Pancreas (tissue), 10 donors: ENCODE measurements at regions not wholly inside any gene's neighbourhood (a gene's known extent, or its start where the extent isn't known, plus 50 kb on each side); places are given as distances from the start of the nearest gene placed in this dataset.
A peak's percentile ranks its signal among the peaks of the same experiment; 100 is the strongest.

Experiments used
- ATAC-seq, 4 donors: fragments of 200-7000 bp; cut with Tn5 transposase; one replicate each; pipeline versions ENCODE4 v1.8.0 to v1.9.1; 2020; ENCODE audit warnings: mild to moderate bottlenecking in 4 of 4, moderate library complexity in 4 of 4
- DNase-seq, 6 donors: peaks; one replicate each; pipeline ENCODE4 v3.0.0-alpha.2; 2020
- FAIRE-seq: peaks from 2 replicates; lab custom pipeline; 2012; peaks lifted over from hg19 to GRCh38; lab: Jason Lieb, UNC
- H3K27ac ChIP-seq, 4 donors: fragments of 200-600 bp; sonication (generic); 1 replicate in 3 of 4; 2 replicates in 1 of 4; pipeline versions ENCODE4 v1.5.0 to v1.8.0; 2020
- H3K27me3 ChIP-seq, 4 donors: fragments of 200-600 bp; one replicate each; pipeline ENCODE4 v1.8.0; 2021
- H3K36me3 ChIP-seq, 3 donors: fragments of 200-600 bp; sonication (generic) in 1 of 3; one replicate each; pipeline versions ENCODE4 v1.5.0 to v1.8.0; 2020 to 2021
- H3K4me1 ChIP-seq, 3 donors: fragments of 200-600 bp; one replicate each; pipeline ENCODE4 v1.8.0; 2021
- H3K4me3 ChIP-seq, 4 donors: fragments of 200-600 bp; sonication (generic) in 2 of 4; one replicate each; pipeline versions ENCODE4 v1.5.0 to v1.8.0; 2020 to 2021
- H3K9me3 ChIP-seq, 4 donors: fragments of 200-600 bp; one replicate each; pipeline ENCODE4 v1.8.0; 2021
- WGBS, 2 donors: extraction: QIAGEN DNeasy Blood & Tissue Kit; methylation state at CpG; one replicate each; pipeline ENCODE4 v1.1.7; 2013; 5-methylcytosine and 5-hydroxymethylcytosine counted together
- intact Hi-C, 3 donors: fragments of 100-400 bp; cut with DNase I; formaldehyde crosslinking; loops; one replicate each; pipeline versions ENCODE4 v1.11.1 to v1.14.2; 2022
- TF ChIP-seq, protein P1 (sequence below), 4 donors: fragments of 200-600 bp; sonication (generic) in 3 of 4; IDR thresholded peaks; one replicate each; pipeline versions ENCODE4 v1.5.0 to v1.8.0; 2021; ENCODE audit warnings: antibody characterized with exemption in 4 of 4
- donor health status: healthy with polysubstance abuse.
- donor health status: DM: no; HTN: no; CAD: no; lungs with moderate emphysema.
- donor health status: DM: no; HTN: no; CAD: no.
- donor health status: control.
- donor health status: control.
- donor health status: Bipolar disorder and iron deficiency.
- donor health status: DM: yes; HTN: yes; CAD: no.
- donor health status: DM: no; HTN: no; CAD: no.
- donor health status: DM: no; HTN: no; CAD: no.
- donor health status: DM: yes; HTN: yes; CAD: no.

DNA sequence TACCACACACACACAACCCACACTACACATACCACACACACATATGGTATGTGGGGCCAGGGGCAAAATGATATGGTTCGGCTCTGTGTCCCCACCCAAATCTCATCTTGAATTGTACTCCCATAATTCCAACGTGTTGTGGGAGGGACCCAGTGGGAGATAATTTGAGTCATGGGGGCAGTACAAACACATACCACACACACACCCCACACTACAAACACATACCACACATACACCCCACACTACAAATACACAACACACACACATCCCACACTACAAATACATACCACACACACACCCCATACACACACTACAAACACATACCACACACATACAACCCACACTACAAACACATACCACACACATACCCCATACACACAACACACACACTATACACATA is 117.8 kb downstream of the TTC32 start:
- intact Hi-C loops = no loop called here
- no peak overlapping the region for H3K4me3 ChIP-seq
- no peak for ATAC-seq
- TF ChIP-seq, protein P1, sequence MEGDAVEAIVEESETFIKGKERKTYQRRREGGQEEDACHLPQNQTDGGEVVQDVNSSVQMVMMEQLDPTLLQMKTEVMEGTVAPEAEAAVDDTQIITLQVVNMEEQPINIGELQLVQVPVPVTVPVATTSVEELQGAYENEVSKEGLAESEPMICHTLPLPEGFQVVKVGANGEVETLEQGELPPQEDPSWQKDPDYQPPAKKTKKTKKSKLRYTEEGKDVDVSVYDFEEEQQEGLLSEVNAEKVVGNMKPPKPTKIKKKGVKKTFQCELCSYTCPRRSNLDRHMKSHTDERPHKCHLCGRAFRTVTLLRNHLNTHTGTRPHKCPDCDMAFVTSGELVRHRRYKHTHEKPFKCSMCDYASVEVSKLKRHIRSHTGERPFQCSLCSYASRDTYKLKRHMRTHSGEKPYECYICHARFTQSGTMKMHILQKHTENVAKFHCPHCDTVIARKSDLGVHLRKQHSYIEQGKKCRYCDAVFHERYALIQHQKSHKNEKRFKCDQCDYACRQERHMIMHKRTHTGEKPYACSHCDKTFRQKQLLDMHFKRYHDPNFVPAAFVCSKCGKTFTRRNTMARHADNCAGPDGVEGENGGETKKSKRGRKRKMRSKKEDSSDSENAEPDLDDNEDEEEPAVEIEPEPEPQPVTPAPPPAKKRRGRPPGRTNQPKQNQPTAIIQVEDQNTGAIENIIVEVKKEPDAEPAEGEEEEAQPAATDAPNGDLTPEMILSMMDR (IDR thresholded peaks at IDR 0.05) = no peak
- FAIRE-seq = no peak
- H3K4me1 ChIP-seq = no peaks in the 10 kb centered on the region
- H3K27me3 ChIP-seq = no peaks in the 10 kb centered on the region
- 76 to 87% methylated on average over 2 of the region's 2 CpGs for WGBS, 2 donors
- no peaks in the 10 kb centered on the region for H3K36me3 ChIP-seq
- H3K27ac ChIP-seq = no peak overlapping the region
- DNase-seq = no peak
- no peaks in the 10 kb centered on the region for H3K9me3 ChIP-seq

DNA sequence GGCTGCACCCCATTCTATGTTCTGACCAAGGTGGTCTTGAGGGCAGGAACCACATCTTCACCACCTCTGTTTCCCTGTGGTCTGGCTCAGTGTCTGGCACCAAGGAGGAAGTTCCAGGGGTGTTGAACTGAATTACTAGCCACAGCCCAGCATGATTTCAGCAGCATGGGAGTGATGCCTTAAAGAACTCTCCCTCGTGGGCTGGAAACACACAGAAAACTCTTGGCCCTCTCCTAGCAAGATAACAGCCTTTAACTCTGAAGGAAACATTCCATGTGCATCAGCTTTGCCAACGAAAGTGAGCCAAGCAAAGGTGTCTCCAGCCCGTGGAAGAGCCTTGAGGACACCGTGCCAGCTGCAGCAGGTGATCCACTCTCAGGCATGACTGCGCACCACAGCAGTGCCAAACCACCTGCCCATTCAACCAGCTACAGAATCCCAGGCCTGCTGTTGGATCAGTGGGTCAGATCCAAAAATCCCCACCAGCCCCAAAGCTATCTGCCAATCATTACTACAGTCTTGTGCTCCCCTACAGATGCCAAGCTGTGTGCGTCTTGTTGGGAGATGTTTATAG is 124.8 kb downstream of the TTC32 start:
- no peaks in the 10 kb centered on the region for H3K9me3 ChIP-seq
- FAIRE-seq (no peak), ATAC-seq (peak; percentile 95 to 99 (median 96)), DNase-seq (peak; percentile 68 to 91 (median 85))
- WGBS, 2 donors = 31 to 39% methylated on average over 6 of the region's 6 CpGs
- no peaks in the 10 kb centered on the region for H3K27me3 ChIP-seq
- H3K36me3 ChIP-seq = no peaks in the 10 kb centered on the region
- intact Hi-C loops = no loop called here
- H3K4me1 ChIP-seq = peaks cover 0 to 6% (median 5%) of the 10 kb centered on the region in 3 donors
- TF ChIP-seq, protein P1 (IDR thresholded peaks at IDR 0.05) = no peak
- no peak overlapping the region for H3K4me3 ChIP-seq
- H3K27ac ChIP-seq = peak overlapping the region in 1 of 4 donors; percentile 7

DNA sequence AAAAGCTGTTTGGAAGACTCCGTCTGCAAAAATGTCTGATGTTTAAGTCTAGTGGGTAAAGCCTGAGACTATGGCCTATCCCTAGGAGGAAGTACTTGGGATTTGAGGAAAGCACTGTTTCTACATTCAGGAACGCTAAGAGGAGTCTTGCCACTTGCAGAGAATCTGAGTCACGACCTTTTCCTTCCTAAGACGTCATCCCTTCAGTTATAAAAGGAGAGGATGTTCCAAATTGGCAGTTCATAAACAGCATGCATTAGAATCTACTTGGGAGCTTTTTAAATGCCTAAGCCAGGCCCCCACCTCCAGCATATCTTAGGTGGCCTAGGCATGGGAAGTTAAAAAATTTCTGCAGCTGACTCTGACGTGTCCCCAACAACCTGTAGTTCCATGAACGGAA is 125.9 kb downstream of the TTC32 start:
- TF ChIP-seq, protein P1 (IDR thresholded peaks at IDR 0.05) = no peak
- Histone ChIP-seq H3K4me3 (no peak overlapping the region), H3K36me3 (no peaks in the 10 kb centered on the region), H3K27ac (no peak overlapping the region), H3K9me3 (no peaks in the 10 kb centered on the region), H3K4me1 (peaks cover 0 to 6% (median 5%) of the 10 kb centered on the region in 3 donors), H3K27me3 (no peaks in the 10 kb centered on the region)
- intact Hi-C loops = no loop called here
- ATAC-seq (peak in 3 of 4 donors; percentile 22 to 38 (median 23)), FAIRE-seq (no peak), DNase-seq (peak in 1 of 6 donors; percentile 25)
- 55 to 70% methylated on average over 6 of the region's 6 CpGs for WGBS, 2 donors

DNA sequence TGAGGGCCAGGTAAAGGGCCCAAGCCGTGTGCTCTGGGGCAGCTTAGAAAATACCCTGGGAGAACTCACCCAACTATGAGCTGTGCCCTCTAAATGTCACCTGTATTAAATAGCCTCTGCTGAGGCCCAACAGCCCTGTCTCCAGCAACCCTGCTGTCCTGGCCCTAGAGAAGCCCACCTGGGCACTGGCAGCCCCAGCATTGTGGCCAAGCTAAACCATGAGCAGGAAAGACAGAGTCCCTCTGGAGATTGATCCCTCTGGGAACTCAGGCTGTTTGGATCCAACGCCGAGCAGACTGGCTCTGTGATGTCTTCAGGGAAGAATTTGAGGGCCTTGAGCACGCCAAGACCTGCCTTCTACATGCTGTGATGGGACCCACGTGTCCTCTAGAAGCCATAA is 126.5 kb downstream of the TTC32 start:
- FAIRE-seq = no peak
- Histone ChIP-seq H3K9me3 (no peaks in the 10 kb centered on the region), H3K36me3 (no peaks in the 10 kb centered on the region), H3K4me3 (no peak overlapping the region), H3K4me1 (peaks cover 0 to 6% (median 5%) of the 10 kb centered on the region in 3 donors), H3K27ac (no peak overlapping the region), H3K27me3 (no peaks in the 10 kb centered on the region)
- DNase-seq = no peak
- intact Hi-C loops = no loop called here
- 88 to 95% methylated on average over 5 of the region's 5 CpGs for WGBS, 2 donors
- no peak for ATAC-seq
- TF ChIP-seq, protein P1 (IDR thresholded peaks at IDR 0.05) = no peak

DNA sequence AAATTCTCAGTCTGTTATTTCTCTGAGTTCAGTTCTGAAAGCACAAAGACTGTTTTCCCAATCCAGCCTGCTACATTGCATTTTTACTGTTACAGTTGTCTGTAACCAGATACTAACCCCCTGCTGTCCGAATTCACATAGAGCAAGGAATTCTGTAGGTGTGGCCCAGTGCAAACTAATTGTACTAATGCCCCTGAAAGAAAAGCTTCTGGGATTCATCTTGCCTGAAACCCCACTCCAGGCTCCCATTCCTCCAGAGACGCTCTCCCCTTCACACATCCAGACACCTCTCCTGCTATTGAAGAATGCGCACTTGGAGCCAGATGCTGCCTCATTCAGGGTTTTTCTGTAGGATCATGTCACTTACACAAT is 127.0 kb downstream of the TTC32 start:
- H3K9me3 ChIP-seq = no peaks in the 10 kb centered on the region
- no peak overlapping the region for H3K4me3 ChIP-seq
- FAIRE-seq (no peak), ATAC-seq (no peak), DNase-seq (no peak)
- H3K4me1 ChIP-seq = peaks cover 0 to 6% (median 5%) of the 10 kb centered on the region in 3 donors
- intact Hi-C loops = no loop called here
- TF ChIP-seq, protein P1 (IDR thresholded peaks at IDR 0.05) = no peak
- no peak overlapping the region for H3K27ac ChIP-seq
- 78 to 86% methylated on average over 3 of the region's 3 CpGs for WGBS, 2 donors
- H3K36me3 ChIP-seq = no peaks in the 10 kb centered on the region
- no peaks in the 10 kb centered on the region for H3K27me3 ChIP-seq
